Dendritic cell treated with granulocyte-macrophage colony-stimulating factor and Interleukin-4, amounts not matched to agents 40 ng/mL and 50 ng/mL, for 4 days (primary cell): ENCODE measurements at regions not wholly inside any gene's neighbourhood (a gene's known extent, or its start where the extent isn't known, plus 50 kb on each side); places are given as distances from the start of the nearest gene placed in this dataset.

Experiments used
- H3K27ac Mint-ChIP-seq: one replicate; pipeline ENCODE4 v1.8.0; 2022; ENCODE audit warnings: mild to moderate bottlenecking, mixed read lengths
- H3K27me3 Mint-ChIP-seq: one replicate; pipeline ENCODE4 v1.8.0; 2022; ENCODE audit warnings: mild to moderate bottlenecking, mixed read lengths
- H3K36me3 Mint-ChIP-seq: one replicate; pipeline ENCODE4 v1.8.0; 2022; ENCODE audit warnings: low read depth, mixed read lengths
- H3K4me1 Mint-ChIP-seq: one replicate; pipeline ENCODE4 v1.8.0; 2022; ENCODE audit warnings: low read depth, mixed read lengths
- H3K4me3 Mint-ChIP-seq: one replicate; pipeline ENCODE4 v1.8.0; 2022; ENCODE audit warnings: mild to moderate bottlenecking, moderate library complexity, mixed read lengths
- H3K9me3 Mint-ChIP-seq: one replicate; pipeline ENCODE4 v1.8.0; 2022; ENCODE audit warnings: mixed read lengths
- intact Hi-C: fragments of 100-400 bp; cut with micrococcal nuclease; formaldehyde crosslinking; loops from one replicate; pipeline ENCODE4 v1.15.0; 2022

DNA sequence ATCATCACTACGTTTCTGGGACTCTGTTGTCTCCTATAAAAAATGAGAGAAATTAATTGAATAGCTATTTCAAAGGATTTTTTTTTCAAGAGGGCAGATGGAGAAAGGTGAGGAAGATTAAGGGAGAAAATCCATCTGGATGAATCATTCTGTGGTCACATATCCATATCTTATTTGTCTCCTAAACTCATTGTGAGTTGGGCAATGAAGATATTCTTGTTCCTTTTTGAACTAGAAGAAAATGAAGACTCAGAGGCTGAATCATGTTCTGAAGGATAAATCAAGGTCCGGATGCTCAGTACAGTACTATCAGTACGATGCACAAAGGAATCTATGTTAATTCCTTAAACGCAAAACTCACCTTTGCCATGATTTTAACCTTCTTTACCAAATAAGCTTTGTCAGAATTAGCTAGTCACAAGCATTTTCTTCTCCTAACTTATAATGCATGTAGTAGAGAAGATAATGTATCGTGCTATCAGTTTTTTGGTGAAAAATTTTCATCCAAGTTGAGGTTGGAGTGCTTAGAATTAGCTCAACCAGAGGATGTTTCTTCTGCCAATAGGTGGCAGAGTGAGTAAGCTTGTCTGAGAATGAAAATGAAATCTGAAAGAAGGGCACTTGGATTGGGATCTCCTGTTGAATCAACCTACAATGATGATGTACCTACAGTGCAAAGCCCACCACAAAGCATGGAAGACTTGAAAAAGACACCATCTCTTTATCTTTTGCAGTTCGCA is 446.9 kb downstream of the KIF20B start:
- intact Hi-C loops, result no loop called here
- H3K27ac Mint-ChIP-seq, result no peak overlapping the region
- peaks cover 1% of the 10 kb centered on the region for H3K27me3 Mint-ChIP-seq
- no peaks in the 10 kb centered on the region for H3K36me3 Mint-ChIP-seq
- H3K4me3 Mint-ChIP-seq, result no peak overlapping the region
- no peaks in the 10 kb centered on the region for H3K4me1 Mint-ChIP-seq
- H3K9me3 Mint-ChIP-seq, result no peaks in the 10 kb centered on the region

- H3K4me1 Mint-ChIP-seq, result no peaks in the 10 kb centered on the region
- no peak overlapping the region for H3K4me3 Mint-ChIP-seq
- intact Hi-C loops, result no loop called here
- no peaks in the 10 kb centered on the region for H3K27me3 Mint-ChIP-seq
- H3K9me3 Mint-ChIP-seq, result no peaks in the 10 kb centered on the region
- H3K27ac Mint-ChIP-seq, result no peak overlapping the region
- H3K36me3 Mint-ChIP-seq, result no peaks in the 10 kb centered on the region
Observed at GRCh38 chr10:90149563-90149962, 448.2 kb downstream of the KIF20B start.

- H3K4me3 Mint-ChIP-seq, result no peak overlapping the region
- H3K27ac Mint-ChIP-seq, result no peak overlapping the region
- no peaks in the 10 kb centered on the region for H3K27me3 Mint-ChIP-seq
- intact Hi-C loops, result no loop called here
- no peaks in the 10 kb centered on the region for H3K4me1 Mint-ChIP-seq
- H3K9me3 Mint-ChIP-seq, result peaks cover 31% of the 10 kb centered on the region
- no peaks in the 10 kb centered on the region for H3K36me3 Mint-ChIP-seq
Observed at GRCh38 chr10:90162271-90162853, 461.0 kb downstream of the KIF20B start.

DNA sequence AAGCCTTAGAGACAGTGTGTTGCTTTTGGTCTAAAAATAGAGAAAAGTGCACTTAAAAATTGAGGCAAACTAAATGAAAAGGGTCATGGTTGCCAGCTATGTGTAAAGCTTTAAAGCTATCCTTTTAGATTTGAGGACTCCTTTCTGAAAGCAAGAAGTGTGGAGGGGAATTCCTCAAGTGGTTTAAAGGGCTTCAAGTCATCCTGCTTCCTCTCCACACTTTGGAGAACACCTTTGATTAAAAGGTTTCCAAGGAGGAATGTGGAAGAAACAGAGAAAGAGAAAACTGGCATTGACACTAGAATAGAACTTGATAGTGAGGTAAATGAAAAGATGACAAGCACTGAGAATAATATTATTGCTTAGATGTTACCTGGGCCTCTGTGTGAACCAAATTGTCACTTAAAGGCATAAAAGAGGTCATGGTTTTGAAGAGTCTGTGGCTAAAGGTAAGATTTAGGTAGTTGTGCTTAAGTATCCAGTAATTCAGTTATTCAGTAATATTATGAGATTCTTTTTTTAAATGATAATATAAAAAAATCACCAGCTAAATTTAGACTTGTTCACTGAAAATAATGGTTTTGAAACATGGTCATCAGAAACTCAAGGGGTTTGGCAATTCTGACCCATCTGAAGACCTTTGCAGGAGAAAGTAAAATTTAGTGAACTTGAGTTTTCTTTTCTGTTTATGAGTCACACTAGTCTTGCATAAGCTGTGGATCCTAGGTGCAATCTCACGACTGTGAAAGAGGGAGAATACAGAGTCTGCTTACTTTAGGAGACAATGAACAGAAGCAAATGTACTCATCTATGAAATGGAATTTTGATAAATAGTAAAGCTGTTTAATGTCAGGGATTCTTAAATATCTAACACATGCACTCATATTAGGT is 466.0 kb downstream of the KIF20B start:
- Mint-ChIP-seq H3K9me3 (peaks cover 13% of the 10 kb centered on the region), H3K36me3 (no peaks in the 10 kb centered on the region), H3K27ac (no peak overlapping the region), H3K4me1 (no peaks in the 10 kb centered on the region), H3K27me3 (no peaks in the 10 kb centered on the region), H3K4me3 (no peak overlapping the region)
- intact Hi-C loops, result no loop called here

- intact Hi-C loops, result no loop called here
- peaks cover 20% of the 10 kb centered on the region for H3K9me3 Mint-ChIP-seq
- H3K4me3 Mint-ChIP-seq, result no peak overlapping the region
- no peak overlapping the region for H3K27ac Mint-ChIP-seq
- no peaks in the 10 kb centered on the region for H3K27me3 Mint-ChIP-seq
- H3K36me3 Mint-ChIP-seq, result no peaks in the 10 kb centered on the region
- H3K4me1 Mint-ChIP-seq, result no peaks in the 10 kb centered on the region
Observed at GRCh38 chr10:90168244-90168643, 466.9 kb downstream of the KIF20B start.

DNA sequence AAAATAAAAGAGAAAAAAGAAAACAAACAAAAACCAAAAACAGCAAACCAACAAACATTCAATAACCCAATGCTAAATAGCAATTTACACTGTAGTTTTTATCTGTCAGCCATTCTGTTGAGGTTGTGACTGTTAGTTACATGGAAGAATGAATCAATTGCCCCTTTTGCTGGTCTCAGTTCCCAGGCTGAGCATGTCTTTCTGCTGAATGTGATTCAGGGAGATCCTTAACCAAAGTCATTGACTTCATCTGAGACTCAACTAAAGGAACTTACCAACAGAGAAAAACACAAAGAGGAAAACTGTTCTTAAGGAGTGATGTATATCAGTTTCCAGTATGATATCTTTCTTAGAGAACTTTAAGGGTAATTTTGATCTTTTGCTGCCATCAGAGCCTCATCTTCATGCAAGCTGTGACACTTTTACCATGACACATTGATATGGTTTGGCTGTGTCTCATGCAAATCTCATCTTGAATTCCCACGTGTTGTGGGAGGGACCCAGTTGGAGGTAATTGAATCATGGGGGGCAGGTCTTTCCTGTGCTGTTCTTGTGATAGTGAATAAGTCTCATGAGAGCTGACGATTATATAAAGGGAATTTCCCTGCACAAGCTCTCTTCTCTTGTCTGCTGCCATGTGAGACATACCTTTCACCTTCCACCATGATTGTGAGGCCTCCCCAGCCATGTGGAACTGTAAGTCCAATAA is 469.8 kb downstream of the KIF20B start:
- Mint-ChIP-seq H3K4me3 (no peak overlapping the region), H3K27ac (no peak overlapping the region), H3K9me3 (peaks cover 17% of the 10 kb centered on the region), H3K36me3 (no peaks in the 10 kb centered on the region), H3K27me3 (no peaks in the 10 kb centered on the region), H3K4me1 (no peaks in the 10 kb centered on the region)
- intact Hi-C loops, result no loop called here

DNA sequence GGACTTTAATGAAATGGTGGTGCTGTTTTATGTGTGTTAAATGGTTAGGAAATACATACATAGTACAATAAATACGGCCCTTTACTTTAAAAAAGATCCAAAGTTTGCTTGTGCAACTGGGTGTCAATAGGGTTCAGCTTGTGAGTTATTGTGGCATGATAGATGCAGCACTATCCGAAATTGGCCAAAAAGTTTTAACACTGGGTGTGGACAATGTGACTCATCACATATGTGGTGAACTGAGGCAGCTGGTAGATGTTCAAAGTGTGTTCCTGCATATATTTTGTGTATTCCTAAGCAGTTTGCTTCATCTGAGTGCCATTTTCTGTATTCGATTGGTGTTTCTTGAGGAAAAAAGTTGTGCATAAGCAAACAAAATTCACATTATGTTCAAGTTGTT is 473.1 kb downstream of the KIF20B start:
- intact Hi-C loops, result no loop called here
- no peak overlapping the region for H3K27ac Mint-ChIP-seq
- H3K27me3 Mint-ChIP-seq, result no peaks in the 10 kb centered on the region
- no peaks in the 10 kb centered on the region for H3K36me3 Mint-ChIP-seq
- no peaks in the 10 kb centered on the region for H3K4me1 Mint-ChIP-seq
- peaks cover 38% of the 10 kb centered on the region for H3K9me3 Mint-ChIP-seq
- no peak overlapping the region for H3K4me3 Mint-ChIP-seq

- Mint-ChIP-seq H3K9me3 (peaks cover 32% of the 10 kb centered on the region), H3K27me3 (no peaks in the 10 kb centered on the region), H3K4me1 (no peaks in the 10 kb centered on the region), H3K27ac (no peak overlapping the region), H3K4me3 (no peak overlapping the region), H3K36me3 (no peaks in the 10 kb centered on the region)
- intact Hi-C loops, result no loop called here
Observed at GRCh38 chr10:90175161-90175681, 473.8 kb downstream of the KIF20B start.

- Mint-ChIP-seq H3K27ac (no peak overlapping the region), H3K4me3 (no peak overlapping the region), H3K4me1 (no peaks in the 10 kb centered on the region), H3K27me3 (no peaks in the 10 kb centered on the region), H3K36me3 (no peaks in the 10 kb centered on the region), H3K9me3 (peaks cover 24% of the 10 kb centered on the region)
- intact Hi-C loops, result no loop called here
Observed at GRCh38 chr10:90179696-90180407, 478.5 kb downstream of the KIF20B start.

GRCh38 chr10:90180886-90181691 is 479.7 kb downstream of the KIF20B start:
- H3K4me3 Mint-ChIP-seq, result no peak overlapping the region
- H3K27me3 Mint-ChIP-seq, result no peaks in the 10 kb centered on the region
- no peaks in the 10 kb centered on the region for H3K4me1 Mint-ChIP-seq
- H3K27ac Mint-ChIP-seq, result no peak overlapping the region
- H3K36me3 Mint-ChIP-seq, result no peaks in the 10 kb centered on the region
- intact Hi-C loops, result no loop called here
- H3K9me3 Mint-ChIP-seq, result peaks cover 23% of the 10 kb centered on the region

GRCh38 chr10:90192825-90193224 is 491.4 kb downstream of the KIF20B start:
- H3K27ac Mint-ChIP-seq, result no peak overlapping the region
- H3K9me3 Mint-ChIP-seq, result peaks cover 15% of the 10 kb centered on the region
- no peaks in the 10 kb centered on the region for H3K4me1 Mint-ChIP-seq
- intact Hi-C loops, result no loop called here
- no peaks in the 10 kb centered on the region for H3K36me3 Mint-ChIP-seq
- no peaks in the 10 kb centered on the region for H3K27me3 Mint-ChIP-seq
- H3K4me3 Mint-ChIP-seq, result no peak overlapping the region

GRCh38 chr10:90193240-90193985 is 492.0 kb downstream of the KIF20B start:
- H3K27ac Mint-ChIP-seq, result no peak overlapping the region

More at GRCh38 chr10:90193240-90193985, 492.0 kb downstream of the KIF20B start:
- H3K4me1 Mint-ChIP-seq, result no peaks in the 10 kb centered on the region
- H3K27me3 Mint-ChIP-seq, result no peaks in the 10 kb centered on the region
- H3K9me3 Mint-ChIP-seq, result peaks cover 10% of the 10 kb centered on the region
- H3K4me3 Mint-ChIP-seq, result no peak overlapping the region
- intact Hi-C loops, result no loop called here
- no peaks in the 10 kb centered on the region for H3K36me3 Mint-ChIP-seq
